Ramos (cell line): ENCODE measurements at regions not wholly inside any gene's neighbourhood (a gene's known extent, or its start where the extent isn't known, plus 50 kb on each side); places are given as distances from the start of the nearest gene placed in this dataset.
"Not testable (repeated sequence)": the region's sequence is repeated elsewhere in the genome, so short reads cannot be mapped to it uniquely, and the experiment has no call there.

Experiments
- in situ Hi-C: fragments of 300-500 bp; cut with MboI; formaldehyde crosslinking; loops from one replicate; pipeline ENCODE4 v1.14.3; 2022; ENCODE audit warnings: low sequenced_read_pairs; ENCODE audit not compliant: unreplicated experiment

GRCh38 chr2:234863043-234863934, 88.5 kb upstream of the SH3BP4 start:
- in situ Hi-C loops, result no loop called here

- in situ Hi-C loops, result no loop called here
Observed at GRCh38 chr2:234861841-234862735, 89.7 kb upstream of the SH3BP4 start.

GRCh38 chr2:234859330-234859872, 92.4 kb upstream of the SH3BP4 start:
- in situ Hi-C loops, result not testable (repeated sequence)

- in situ Hi-C loops, result no loop called here
Observed at GRCh38 chr2:234858790-234859329, 93.0 kb upstream of the SH3BP4 start.

GRCh38 chr2:234858145-234858544, 93.7 kb upstream of the SH3BP4 start:
- in situ Hi-C loops, result no loop called here

- in situ Hi-C loops, result no loop called here
Observed at GRCh38 chr2:234853729-234854128, 98.1 kb upstream of the SH3BP4 start.

GRCh38 chr2:234852941-234853340, 98.9 kb upstream of the SH3BP4 start:
- in situ Hi-C loops, result no loop called here

- in situ Hi-C loops, result no loop called here
Observed at GRCh38 chr2:234852035-234852434, 99.8 kb upstream of the SH3BP4 start.

- in situ Hi-C loops, result no loop called here
Observed at GRCh38 chr2:234851451-234851850, 100.4 kb upstream of the SH3BP4 start.

- in situ Hi-C loops, result no loop called here
Observed at GRCh38 chr2:234850818-234851217, 101.0 kb upstream of the SH3BP4 start.

GRCh38 chr2:234849678-234850077, 102.1 kb upstream of the SH3BP4 start:
- in situ Hi-C loops, result no loop called here

- in situ Hi-C loops, result no loop called here
Observed at GRCh38 chr2:234848578-234848977, 103.2 kb upstream of the SH3BP4 start.

GRCh38 chr2:234847639-234848038, 104.2 kb upstream of the SH3BP4 start:
- in situ Hi-C loops, result no loop called here

GRCh38 chr2:234847364-234847635, 104.5 kb upstream of the SH3BP4 start:
- in situ Hi-C loops, result no loop called here

- in situ Hi-C loops, result no loop called here
Observed at GRCh38 chr2:234846599-234847363, 105.0 kb upstream of the SH3BP4 start.

- in situ Hi-C loops, result no loop called here
Observed at GRCh38 chr2:234845602-234846590, 105.9 kb upstream of the SH3BP4 start.

GRCh38 chr2:234843411-234843810, 108.4 kb upstream of the SH3BP4 start:
- in situ Hi-C loops, result no loop called here

- in situ Hi-C loops, result no loop called here
Observed at GRCh38 chr2:234842753-234843152, 109.1 kb upstream of the SH3BP4 start.
